DOHH2 (cell line): ENCODE measurements at regions not wholly inside any gene's neighbourhood (a gene's known extent, or its start where the extent isn't known, plus 50 kb on each side); places are given as distances from the start of the nearest gene placed in this dataset.

ENCODE experiments used
- H3F3A ChIP-seq: fragments of 200-600 bp; sonication (generic), shearing (Covaris generic); 2 replicates; pipeline ENCODE4 v1.6.0; 2016; ENCODE audit warnings: antibody characterized with exemption, mild to moderate bottlenecking; ENCODE audit not compliant: control insufficient read depth, insufficient read depth
- H3K27ac ChIP-seq: fragments of 200-600 bp; sonication (generic); 2 replicates; pipeline ENCODE4 v1.5.1; 2014; ENCODE audit warnings: low read depth, mild to moderate bottlenecking, low read length, moderate library complexity
- H3K27me3 ChIP-seq: fragments of 200-600 bp; sonication (generic); 2 replicates; pipeline ENCODE4 v1.6.1; 2014; ENCODE audit warnings: mild to moderate bottlenecking, low read length, mixed read lengths; ENCODE audit not compliant: control insufficient read depth
- H3K36me3 ChIP-seq: fragments of 200-600 bp; sonication (generic); 2 replicates; pipeline ENCODE4 v1.6.1; 2014; ENCODE audit warnings: mild to moderate bottlenecking, low read length, moderate library complexity, mixed read lengths; ENCODE audit not compliant: control insufficient read depth
- H3K4me1 ChIP-seq: fragments of 200-600 bp; sonication (generic); 2 replicates; pipeline ENCODE4 v1.6.1; 2014; ENCODE audit warnings: mild to moderate bottlenecking, low read length, mixed read lengths; ENCODE audit not compliant: control insufficient read depth
- H3K4me2 ChIP-seq: fragments of 200-600 bp; sonication (generic); 2 replicates; pipeline ENCODE4 v1.6.0; 2014; ENCODE audit warnings: mild to moderate bottlenecking, low read length, moderate library complexity
- H3K4me3 ChIP-seq: fragments of 200-600 bp; sonication (generic); 2 replicates; pipeline ENCODE4 v1.5.1; 2014; ENCODE audit warnings: mild to moderate bottlenecking, low read length, mixed read lengths
- H3K79me2 ChIP-seq: fragments of 200-600 bp; sonication (generic); 2 replicates; pipeline ENCODE4 v1.6.1; 2014; ENCODE audit warnings: mild to moderate bottlenecking, low read length, mixed read lengths; ENCODE audit not compliant: control insufficient read depth
- H3K9me2 ChIP-seq: fragments of 200-600 bp; sonication (generic); replicated peaks from 2 replicates; pipeline ENCODE4 v1.6.1; 2014; ENCODE audit warnings: mild to moderate bottlenecking, low read length, mixed read lengths; ENCODE audit not compliant: control insufficient read depth
- H3K9me3 ChIP-seq: fragments of 200-600 bp; sonication (generic); 2 replicates; pipeline ENCODE4 v1.6.1; 2014; ENCODE audit warnings: antibody characterized with exemption, low read length, mixed read lengths; ENCODE audit not compliant: control insufficient read depth, insufficient read depth
- H4K20me1 ChIP-seq: fragments of 200-600 bp; sonication (generic); 2 replicates; pipeline ENCODE4 v1.6.0; 2014; ENCODE audit warnings: low read depth, mild to moderate bottlenecking, antibody characterized with exemption, low read length, moderate library complexity; ENCODE audit not compliant: control insufficient read depth, insufficient read depth
- EZH2phosphoT487 ChIP-seq: fragments of 200-600 bp; sonication (generic); IDR thresholded peaks from 2 replicates; pipeline ENCODE4 v1.6.1; 2017; ENCODE audit warnings: borderline replicate concordance, mild to moderate bottlenecking, antibody characterized with exemption, low read length, moderate library complexity, mixed read lengths
- TF ChIP-seq, protein P1 (sequence below): fragments of 200-600 bp; sonication (generic); IDR thresholded peaks from one replicate; pipeline ENCODE4 v1.5.1; 2014; ENCODE audit warnings: antibody characterized with exemption, mild to moderate bottlenecking, low read depth, low read length; ENCODE audit not compliant: poor library complexity, severe bottlenecking

DNA sequence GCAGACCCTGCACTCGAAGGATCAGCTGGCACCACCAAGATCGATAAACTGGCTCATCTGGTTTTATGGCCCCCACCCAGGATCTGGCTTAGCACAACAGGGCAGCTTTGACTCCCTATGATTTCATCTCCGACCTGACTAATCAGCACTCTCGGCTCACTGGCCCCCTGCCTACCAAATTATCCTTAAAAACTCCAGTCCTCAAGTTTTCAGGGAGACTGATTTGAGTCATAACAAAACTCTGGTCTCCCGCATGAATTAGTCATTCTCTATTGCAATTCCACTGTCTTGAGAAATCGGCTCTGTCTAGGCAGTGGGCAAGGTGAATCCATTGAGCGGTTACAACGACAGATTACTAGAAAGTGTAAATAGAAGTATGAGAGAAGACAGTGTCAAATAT lies 521.9 kb upstream of the RGMA start:
- H3K36me3 ChIP-seq = no peaks in the 10 kb centered on the region
- no peak overlapping the region for H3K27ac ChIP-seq
- H3K9me2 ChIP-seq = no peaks in the 10 kb centered on the region
- H3K9me3 ChIP-seq = no peaks in the 10 kb centered on the region
- TF ChIP-seq, protein P1, sequence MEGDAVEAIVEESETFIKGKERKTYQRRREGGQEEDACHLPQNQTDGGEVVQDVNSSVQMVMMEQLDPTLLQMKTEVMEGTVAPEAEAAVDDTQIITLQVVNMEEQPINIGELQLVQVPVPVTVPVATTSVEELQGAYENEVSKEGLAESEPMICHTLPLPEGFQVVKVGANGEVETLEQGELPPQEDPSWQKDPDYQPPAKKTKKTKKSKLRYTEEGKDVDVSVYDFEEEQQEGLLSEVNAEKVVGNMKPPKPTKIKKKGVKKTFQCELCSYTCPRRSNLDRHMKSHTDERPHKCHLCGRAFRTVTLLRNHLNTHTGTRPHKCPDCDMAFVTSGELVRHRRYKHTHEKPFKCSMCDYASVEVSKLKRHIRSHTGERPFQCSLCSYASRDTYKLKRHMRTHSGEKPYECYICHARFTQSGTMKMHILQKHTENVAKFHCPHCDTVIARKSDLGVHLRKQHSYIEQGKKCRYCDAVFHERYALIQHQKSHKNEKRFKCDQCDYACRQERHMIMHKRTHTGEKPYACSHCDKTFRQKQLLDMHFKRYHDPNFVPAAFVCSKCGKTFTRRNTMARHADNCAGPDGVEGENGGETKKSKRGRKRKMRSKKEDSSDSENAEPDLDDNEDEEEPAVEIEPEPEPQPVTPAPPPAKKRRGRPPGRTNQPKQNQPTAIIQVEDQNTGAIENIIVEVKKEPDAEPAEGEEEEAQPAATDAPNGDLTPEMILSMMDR = no peak
- no peak for TF ChIP-seq EZH2phosphoT487
- no peaks in the 10 kb centered on the region for H3K79me2 ChIP-seq
- H3K4me1 ChIP-seq = no peaks in the 10 kb centered on the region
- no peaks in the 10 kb centered on the region for H3F3A ChIP-seq
- H3K27me3 ChIP-seq = no peaks in the 10 kb centered on the region
- no peak overlapping the region for H3K4me2 ChIP-seq
- no peak overlapping the region for H3K4me3 ChIP-seq
- no peaks in the 10 kb centered on the region for H4K20me1 ChIP-seq

DNA sequence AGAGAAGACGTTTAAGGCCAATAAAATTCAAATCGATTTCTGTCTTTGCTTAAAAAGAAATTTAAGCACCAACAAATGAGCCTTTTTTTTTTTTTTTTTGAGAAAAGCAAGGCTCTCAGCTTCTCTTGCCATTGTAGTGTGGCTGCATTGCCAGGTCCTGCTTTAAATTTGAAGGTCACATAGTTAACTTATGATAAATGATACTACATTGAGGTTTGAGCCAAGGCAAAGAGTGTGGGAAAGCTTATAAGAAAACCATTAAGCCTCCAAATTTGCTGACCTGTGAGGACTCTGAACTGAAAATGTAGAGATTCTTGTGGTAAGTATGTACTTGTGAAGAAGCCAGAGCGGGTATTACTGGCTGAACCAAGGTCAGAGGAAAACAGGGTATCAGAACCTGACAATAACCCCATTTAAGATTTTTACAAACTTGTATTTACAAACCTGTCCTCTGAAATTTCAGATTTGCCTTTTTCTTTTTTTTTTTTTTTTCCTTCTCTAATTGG lies 519.7 kb upstream of the RGMA start:
- TF ChIP-seq, protein P1 = no peak
- no peak for TF ChIP-seq EZH2phosphoT487
- no peak overlapping the region for H3K27ac ChIP-seq
- no peaks in the 10 kb centered on the region for H3K4me1 ChIP-seq
- H3K4me3 ChIP-seq = no peak overlapping the region
- H4K20me1 ChIP-seq = no peaks in the 10 kb centered on the region
- H3K9me3 ChIP-seq = no peaks in the 10 kb centered on the region
- H3K4me2 ChIP-seq = no peak overlapping the region
- no peaks in the 10 kb centered on the region for H3K9me2 ChIP-seq
- H3K36me3 ChIP-seq = no peaks in the 10 kb centered on the region
- H3K27me3 ChIP-seq = no peaks in the 10 kb centered on the region
- no peaks in the 10 kb centered on the region for H3K79me2 ChIP-seq
- H3F3A ChIP-seq = no peaks in the 10 kb centered on the region

DNA sequence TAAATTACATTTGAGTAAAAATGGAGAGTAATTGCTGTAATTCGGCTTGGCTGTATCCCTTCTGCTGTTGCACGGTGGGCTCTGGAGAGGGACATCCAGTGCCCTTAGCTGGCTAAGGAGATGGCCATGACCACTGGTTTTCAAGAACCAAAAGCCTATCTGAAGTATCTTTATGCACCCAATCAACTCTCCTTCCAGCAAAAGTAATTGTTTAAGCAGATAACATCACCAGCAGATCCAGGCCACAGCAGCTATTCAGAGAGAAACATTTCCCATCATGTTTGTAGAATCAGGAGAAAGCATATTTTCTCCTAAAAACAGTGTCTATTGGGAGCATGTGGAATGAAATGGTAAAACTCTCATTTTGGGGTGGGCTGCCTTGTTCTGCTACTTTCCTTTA lies 514.5 kb upstream of the RGMA start:
- Histone ChIP-seq H3K36me3 (no peaks in the 10 kb centered on the region), H3K27ac (no peak overlapping the region), H3K79me2 (no peaks in the 10 kb centered on the region)

More for the DNA sequence above, 514.5 kb upstream of the RGMA start:
- no peaks in the 10 kb centered on the region for H3K9me2 ChIP-seq
- H3K27me3 ChIP-seq = no peaks in the 10 kb centered on the region
- TF ChIP-seq, protein P1 = no peak
- no peak for TF ChIP-seq EZH2phosphoT487
- no peaks in the 10 kb centered on the region for H3K4me1 ChIP-seq
- no peaks in the 10 kb centered on the region for H3F3A ChIP-seq
- H4K20me1 ChIP-seq = no peaks in the 10 kb centered on the region
- no peak overlapping the region for H3K4me2 ChIP-seq
- no peaks in the 10 kb centered on the region for H3K9me3 ChIP-seq
- no peak overlapping the region for H3K4me3 ChIP-seq
